GM18870 (cell line): ENCODE measurements at regions not wholly inside any gene's neighbourhood (a gene's known extent, or its start where the extent isn't known, plus 50 kb on each side); places are given as distances from the start of the nearest gene placed in this dataset.

ENCODE experiments used
- ATAC-seq: cut with Tn5 transposase; IDR thresholded peaks from one replicate; pipeline ENCODE4 v1.9.1; 2021; ENCODE audit warnings: moderate library complexity; ENCODE audit not compliant: unreplicated experiment

DNA sequence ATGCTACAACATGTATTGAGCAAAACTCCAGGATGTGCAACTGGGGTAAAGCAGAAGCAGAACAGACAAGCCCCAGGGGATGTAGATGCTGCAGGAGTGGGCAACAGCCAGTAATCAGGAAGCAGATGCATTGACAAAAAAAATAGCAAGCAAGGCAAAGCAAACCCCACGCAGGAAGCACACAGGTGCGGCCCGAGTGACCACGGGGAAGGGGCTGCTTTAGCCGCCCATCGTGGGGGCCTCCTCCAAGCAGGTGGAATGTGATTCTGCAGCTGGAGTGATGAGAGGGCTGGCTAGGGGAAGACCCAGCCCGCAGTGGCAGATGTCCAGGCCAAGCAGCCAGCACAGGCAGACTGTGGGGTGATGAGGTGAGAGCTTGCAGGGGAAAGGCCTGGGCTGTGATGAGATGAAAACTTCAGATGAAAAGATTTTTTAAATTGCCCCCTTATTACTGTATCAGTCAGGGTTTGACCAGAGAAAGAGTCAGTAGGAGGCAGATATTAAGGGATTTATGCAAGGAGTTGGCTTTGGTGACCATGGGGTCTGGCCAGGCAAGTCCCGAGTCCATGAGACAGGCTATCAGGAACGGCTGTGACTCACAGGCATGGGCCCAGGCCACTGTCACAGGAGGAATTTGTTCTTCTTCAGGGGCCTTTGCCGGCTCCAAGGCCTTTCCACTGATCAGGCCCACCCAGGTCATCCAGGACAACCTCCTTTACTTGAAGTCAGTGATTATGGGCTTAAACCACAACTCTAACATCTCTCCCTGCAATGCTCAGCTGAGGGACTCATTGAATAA, 207.6 kb downstream of the ANKRD60 start:
- no peak for ATAC-seq

DNA sequence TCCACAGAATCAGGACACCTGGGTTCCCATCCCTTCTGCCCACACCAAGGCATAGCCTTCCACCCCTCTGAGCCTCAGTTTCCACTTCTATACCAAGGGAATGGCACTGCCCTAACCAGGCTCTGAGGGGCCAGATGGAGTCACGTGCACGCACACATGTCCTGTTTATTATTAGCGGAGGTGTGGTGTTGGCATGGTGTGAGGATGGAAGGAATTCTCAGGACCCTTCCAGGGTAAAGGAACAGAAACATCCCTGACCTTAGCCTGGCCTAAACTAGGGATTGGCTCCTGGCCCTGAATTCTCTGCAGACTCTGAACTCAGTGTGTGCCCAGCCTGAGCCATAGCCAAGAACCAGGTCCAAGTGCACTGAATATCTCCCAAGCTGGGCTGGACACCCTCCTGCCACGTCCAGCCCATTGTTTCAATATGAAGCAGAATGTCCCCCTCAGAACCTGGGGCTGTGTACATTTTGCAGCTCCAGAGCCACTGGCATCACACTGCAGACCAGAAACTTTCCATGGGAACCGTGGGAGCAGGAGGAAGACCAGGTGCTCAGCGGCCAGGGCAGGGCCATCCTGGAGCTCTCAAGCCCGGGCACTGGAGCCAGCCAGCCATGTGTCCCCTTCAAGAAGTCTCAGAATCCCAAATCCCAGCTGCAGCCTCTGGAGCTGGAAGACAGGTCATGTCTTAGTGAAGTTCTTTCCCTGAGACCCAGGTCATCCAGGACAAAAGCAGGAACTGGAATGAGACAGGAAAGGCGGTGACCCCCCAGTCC, 208.4 kb downstream of the ANKRD60 start:
- ATAC-seq, result no peak

DNA sequence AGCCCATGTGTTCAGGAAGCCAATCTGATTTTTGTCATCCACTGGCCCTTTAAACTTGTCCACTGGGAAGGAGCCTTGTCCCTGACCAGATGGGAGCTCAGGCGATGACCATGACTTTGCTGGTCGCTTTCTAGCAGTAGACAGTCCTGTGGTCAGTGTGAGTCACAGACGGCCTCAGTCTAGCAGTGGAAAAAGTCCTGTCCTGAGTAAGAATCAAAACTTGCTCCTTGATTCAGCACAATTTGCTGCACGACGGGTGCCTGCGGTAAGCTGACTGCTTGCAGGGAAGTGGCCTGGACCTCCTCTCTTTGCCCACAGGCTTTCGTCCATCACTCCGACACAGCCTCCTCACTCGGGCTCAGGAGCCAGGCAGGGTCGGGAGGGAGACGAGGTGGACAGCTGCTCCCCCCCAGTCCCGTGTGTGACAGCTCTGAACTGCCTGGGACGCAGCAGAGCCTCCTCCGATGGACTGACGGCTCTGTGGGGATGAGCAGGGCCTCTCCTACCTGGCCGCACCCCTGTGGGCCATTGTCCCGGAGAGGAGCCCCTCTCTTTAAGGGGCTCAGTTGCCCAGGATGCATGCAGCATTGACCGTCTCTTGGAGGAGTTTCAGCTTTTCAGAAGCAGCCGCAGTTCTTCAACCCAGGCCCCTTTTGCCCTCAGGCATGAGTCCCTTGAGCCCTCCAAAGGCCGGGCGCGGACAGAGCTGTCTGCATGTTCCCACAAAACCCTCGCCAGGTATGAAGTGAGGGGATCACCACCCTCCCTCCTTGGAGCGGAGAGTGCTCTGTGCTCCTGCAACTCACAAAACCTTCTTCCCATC, 209.2 kb downstream of the ANKRD60 start:
- ATAC-seq, result no peak

DNA sequence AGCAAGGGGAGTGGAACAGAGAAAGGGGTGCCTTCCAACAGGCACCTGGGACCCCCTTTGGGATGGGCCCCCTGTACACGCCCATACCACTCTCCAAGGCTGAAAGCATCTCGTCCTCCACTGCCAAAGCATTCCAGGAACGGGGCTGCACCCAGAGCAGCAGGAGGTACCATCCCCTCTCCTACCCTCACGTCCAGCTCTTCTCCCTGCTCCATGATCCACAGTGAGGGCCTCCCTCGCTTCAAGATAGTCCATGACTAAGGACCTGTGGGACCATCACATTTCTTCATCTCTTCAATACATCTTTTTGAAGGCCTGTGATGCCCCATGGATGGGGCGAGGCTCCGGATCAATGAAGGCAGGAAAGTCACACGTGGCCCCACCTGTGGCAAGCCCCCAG, 209.9 kb downstream of the ANKRD60 start:
- ATAC-seq, result no peak

DNA sequence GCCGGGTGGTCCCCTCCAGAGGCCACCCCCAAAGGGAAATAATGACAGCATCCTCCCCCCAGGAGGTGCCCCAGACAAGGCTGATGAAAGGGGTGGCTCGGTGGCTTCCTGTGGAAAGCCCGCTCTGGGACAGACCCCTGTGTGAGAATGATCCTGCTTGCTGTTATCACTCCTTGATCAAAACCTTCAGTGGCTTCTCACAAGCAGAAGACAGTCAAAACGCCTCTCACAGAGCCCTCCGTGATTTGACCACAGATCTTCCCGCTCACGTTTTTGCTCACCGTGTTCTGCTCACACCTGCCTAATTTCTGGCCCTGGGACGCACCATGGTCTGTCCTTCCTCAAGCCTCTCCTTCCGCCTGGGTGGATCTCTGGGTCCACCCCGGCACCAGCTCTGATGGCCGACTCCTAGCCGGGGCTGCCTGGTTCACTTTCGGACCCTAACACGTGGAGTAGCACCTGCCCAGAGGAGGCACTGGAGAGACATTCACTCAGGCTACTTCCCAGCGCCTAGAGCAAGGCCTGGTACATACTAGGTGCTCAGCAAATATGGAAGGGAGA, 210.4 kb downstream of the ANKRD60 start:
- no peak for ATAC-seq

DNA sequence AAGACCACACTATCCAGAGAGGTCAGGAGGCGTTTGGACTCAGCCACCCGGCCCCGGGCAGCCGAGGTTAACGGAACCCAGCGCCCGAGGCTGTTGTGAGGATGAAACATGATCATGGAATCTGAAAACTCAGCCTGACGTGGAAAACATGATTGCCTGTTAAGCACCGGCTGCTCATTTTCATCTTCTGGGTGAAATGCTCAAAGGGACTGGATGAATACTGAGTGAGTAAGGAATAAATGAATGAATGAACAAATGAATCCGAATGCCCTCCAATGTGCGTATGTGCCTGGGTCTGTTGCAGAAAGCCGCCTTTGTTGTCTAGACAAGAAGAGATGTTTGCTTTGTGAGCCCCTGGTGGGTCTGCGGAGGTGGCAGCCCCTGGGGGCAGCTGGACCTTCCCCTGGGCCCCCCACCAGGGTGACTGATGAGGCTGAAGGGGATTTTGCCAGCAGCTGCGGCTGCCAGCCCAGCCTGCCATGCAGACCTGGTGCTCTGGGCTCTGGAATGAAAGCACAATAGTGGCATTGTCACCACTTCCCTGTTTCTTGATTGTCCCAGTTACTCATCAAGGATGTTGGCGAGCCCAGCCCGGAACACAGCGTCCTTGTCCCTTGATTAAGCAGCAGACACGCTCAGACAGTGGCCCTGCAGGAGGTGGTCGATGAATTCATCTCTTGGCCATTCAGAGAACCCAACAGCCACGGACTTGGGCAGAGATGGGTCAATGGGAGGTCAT, 211.1 kb downstream of the ANKRD60 start:
- no peak for ATAC-seq

DNA sequence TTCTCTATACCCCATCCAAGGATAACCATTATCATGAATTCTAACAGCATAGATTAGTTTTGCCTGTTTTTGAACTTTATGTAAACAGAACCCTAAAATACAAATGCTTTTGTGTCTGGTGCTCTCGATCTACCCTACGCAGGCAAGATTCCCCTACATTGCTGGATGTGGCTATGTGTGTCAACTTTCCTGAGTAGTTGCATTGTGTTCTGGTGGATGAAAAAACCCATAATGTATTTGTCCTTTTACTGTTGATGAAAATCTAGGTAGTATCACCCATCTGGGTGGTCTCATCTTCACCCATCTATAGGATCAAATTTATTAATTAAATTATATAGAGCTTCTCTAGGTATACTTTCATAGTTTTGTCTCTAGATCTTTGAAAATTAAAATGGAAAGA, 211.7 kb downstream of the ANKRD60 start:
- ATAC-seq, result no peak

DNA sequence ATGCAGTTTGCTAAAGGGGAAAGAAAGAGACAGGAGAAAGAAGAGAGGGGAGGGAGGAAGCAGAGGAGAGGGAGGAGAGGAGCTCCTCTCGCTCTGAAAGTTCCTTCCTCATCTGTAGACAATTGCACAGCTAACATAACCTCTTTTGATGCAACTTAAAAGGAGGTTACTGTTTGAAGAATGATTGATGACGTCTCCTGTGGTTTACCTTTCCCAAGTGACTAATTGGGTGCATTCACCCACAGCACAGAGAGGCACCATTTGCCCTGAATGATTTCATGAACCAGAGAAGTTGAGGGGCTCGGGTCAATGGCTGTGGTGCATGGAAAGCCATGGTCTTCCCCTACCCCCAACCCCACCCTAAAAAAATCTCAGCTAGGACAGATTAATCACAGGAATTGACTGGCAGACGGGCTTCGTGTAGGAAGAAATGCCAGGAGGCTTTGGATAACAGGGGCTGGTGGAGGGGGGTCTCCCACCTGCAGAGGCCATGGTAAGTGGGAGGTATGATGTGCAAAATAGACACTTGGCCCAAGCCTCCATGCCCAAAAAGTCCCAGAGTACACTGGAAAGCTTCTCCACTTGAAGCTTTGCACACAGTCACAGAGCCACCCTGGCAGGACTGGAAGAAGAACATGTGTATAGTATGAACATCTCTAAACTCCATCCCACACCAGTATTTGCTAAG, 213.7 kb downstream of the ANKRD60 start:
- ATAC-seq, result no peak

DNA sequence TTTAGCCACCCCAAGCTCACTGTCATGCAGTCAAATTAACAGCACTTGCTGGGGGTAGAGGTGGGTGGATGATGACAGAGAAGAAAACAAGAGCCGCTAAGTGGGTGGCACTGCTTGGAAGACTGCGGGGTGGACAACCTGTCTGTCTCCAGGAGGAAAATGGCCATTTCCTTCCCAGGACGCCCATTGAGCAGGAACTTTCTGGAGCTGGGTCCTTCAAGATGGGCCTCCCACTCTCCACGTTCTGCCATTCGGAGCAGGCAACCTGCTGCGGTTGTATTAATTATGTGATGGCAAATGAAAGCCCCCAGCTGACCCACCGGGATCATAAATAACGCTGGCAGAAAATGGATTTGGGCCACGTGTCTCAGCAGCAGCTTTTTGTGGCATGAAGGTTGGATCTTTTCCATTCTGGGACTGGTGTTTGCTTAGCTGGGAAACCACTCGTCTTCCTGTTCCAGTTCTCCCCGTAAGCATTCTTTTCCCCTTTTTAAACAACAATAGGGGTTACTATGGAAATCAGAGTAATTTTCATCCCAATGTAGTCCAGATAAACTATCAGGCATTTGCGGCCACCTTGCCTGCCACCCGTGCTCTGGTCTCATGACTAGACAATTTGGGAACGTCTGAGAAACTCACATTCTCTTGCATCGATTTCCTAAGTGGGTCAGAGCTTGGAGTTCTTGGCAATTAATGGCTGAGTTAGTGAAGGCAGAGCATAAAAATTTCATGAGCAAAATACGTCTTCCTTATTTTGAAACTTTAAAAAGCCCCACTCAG, 215.5 kb downstream of the ANKRD60 start:
- no peak for ATAC-seq

DNA sequence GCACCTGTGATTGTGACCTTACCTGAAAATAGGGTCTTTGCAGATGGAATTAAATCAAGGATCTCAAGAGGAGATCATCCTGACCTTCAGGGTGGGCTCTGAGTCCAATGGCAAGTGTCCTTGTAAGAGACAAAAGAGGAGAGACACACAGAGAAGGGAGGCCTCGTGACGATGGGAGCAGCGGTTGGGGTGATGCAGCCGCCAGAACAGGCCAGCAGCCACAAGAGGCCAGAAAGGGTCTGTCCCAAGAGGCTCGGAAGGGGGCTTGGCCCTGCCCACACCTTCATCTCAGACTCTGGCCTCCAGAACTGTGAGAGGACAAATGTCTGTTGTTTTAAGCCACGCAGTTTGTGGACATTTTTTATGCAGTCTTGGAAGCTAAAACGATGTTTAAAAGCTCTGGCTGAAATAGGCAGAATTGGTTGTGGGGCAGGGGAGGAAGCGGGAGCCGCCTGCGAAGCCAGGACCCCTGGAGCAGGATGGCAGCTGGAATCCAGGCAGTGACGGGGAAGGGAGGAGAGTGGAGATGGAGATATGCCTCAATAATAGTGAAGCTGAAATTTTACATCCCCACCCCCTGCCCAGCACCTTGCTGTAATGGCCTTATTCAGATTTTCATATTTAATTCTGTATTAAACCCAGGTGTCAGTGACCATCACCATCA, 216.4 kb downstream of the ANKRD60 start:
- no peak for ATAC-seq

DNA sequence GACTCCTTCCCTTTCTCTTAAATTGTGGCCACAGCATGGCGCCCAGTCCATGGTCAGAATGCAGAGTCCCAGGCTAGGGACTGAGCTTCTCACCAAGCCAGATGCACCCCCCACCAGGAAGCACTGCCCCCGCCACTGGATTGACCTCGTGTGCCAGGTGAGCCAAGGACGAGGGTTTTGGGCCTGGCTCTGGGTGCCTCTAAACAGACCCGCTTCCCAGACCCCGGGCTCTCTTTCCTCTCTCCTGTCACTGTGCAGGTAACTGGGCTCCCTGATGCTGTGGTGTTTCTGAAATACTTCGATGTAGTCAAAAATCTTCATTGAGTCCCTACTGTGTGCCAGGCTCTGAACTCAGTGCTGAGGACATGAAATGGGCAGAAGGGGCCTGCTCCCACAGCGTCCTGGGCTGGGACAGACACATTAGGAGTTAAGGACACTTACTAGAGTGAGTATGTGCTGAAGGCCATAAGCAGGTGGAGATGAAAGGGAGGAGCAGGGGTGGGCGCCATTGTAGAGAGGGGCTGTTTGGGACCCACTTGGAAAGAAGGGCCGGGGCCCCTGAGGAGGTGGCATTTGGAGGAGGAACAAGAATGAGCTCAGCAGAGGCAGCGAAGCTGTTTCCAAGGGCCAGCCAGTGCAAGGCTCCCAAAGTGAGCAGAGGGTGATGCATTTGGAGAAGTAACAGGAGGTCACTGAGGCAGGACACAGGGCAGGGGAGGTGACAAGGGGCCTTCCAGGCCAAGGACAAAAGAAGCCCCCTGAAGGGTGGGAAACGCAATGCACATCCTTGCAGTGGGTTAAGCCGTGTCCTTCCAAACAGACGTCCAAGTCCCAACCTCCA, 217.1 kb downstream of the ANKRD60 start:
- no peak for ATAC-seq

DNA sequence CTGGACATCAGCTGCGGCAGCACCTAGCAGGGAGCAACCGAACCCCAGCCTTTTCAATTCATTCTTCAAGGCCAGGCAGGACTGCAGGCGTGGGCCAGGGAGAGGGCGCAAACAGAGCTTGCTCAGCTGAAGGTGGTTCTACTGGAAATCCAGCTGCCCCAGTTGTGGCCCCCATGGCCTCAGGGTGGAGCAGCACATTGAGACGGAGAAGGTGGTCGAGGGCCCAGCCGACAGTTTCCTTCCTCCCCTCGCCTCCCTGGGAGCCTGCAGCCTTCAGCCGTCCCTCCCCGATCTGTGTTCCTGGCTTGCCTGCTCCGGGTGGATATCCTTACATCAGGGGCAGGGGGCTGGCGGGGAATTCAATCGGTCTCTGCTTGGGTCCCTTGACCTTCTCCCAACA, 217.8 kb downstream of the ANKRD60 start:
- ATAC-seq, result no peak

DNA sequence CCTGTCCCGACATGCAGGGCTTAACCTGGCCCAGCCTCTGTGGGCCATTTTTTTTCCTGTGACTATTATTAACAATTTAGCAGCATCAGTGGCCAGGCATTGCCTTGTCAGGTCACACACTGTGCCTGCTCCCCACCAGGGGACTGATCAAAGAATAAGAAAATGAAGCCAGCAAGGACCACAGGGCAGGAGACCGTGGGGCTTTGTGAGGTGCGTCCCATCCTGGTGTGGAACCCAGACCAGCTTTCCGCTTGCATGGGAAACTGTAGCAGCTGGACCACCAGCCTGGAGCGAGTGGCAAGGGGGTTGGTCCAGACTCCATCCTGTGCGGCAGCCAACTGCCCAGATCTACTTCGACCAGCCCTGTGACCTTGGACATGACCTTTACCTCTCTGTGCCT, 218.3 kb downstream of the ANKRD60 start:
- no peak for ATAC-seq

DNA sequence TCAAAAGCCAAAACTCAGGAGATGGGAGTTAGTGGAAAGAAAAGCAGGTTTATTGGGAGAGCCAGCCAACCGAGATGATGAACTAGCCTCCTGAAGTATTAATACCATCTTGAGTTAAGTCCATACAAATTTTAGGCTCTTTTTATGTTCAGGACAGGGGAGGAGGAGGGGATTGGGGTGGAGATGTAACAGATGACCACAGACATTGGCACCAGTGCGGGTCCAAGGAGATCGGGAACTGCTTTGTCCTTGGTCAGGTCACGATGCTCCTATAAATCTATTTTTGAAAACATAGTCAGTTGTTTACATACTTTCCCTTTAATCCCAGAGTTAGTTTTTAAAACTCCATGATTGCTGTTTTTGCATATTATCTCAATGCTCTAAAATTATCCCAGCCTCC, 219.6 kb downstream of the ANKRD60 start:
- no peak for ATAC-seq

DNA sequence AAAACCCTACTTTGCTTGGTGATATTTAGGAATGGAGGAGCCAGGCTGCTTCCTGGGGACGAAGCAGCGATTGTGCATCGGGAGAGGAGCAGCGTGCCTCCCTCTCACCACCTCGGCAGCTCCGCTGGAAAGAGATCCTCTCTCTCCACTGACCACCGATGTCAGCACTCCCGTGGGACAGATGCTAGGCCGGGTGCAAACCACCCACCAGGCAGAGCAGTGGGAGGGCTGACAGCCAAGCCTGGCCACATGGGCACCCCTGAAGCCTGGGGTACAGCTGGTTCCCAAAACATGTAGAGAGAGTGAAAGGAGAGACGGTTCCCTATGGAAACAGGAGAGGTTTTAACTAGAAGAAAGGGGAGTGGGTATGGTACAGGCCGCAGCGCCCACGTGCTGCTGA, 220.0 kb downstream of the ANKRD60 start:
- no peak for ATAC-seq

DNA sequence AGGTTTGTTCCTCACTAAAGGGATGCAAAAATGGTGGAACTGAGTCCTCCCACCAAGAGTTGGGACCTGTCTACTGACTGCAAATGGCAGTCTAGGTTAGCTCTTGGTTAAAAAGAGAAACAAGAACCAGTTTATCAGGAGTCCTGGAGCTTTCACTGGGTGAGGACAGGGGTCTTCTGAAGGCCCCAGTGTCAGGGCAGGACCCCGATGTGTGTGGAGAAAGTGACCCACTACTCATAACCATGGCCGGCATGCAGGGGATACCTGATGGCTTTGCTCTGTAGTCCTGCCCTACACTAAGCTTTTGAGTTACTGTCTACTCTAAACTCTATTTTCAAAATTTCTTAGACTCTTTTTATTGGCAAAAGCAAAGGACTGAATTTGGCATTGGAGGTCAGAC, 220.5 kb downstream of the ANKRD60 start:
- no peak for ATAC-seq

DNA sequence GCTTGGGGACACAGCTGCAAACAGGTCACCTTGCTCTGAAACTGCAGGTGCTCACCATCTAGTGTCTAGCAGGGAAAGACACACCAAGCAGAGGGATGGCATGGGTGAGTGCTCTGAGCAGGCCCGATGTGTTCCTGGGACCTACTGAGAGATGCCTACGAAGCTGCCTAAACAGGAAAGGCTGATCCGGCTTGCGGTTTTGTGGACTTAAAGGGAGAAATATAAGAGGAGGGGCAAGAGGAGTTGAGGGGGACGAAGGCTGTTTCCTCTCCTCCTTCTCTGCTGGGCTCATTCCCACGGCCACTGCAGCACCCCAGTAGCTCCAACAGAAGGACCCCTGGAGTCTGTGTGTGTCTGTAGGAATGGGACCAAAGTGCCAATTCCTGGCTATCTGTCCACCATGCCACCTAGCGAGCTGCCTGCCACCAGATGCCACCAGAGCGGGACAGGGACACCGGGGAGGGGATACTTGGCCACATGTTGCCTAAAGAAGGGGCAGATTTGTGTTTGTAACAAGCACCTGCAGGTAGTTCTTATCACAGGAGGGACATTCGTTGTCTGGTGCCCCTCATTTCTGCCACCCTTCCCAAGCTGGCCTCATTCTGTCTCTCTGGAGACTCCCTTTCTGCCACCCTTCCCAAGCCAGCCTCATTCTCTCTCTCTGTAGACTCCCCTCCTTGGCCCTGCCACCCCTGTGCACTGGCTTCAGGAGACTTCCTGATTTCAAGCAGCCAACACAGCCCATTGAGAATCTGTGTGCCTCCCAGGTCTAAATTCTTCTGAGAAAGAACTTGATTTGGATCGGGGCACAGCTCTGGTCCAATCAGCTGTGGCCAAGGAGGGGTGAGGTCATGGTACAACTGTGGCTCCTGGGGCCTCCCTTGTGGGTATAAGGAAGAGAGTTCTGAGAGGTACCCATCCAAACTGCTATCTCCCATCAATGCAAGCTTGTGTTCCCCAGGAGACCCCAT, 221.8 kb downstream of the ANKRD60 start:
- ATAC-seq, result no peak
